K562 (cell line): ENCODE measurements at regions not wholly inside any gene's neighbourhood (a gene's known extent, or its start where the extent isn't known, plus 50 kb on each side); places are given as distances from the start of the nearest gene placed in this dataset.

Source experiments
- ATAC-seq: fragments of 200-7000 bp; cut with Tn5 transposase; 3 replicates; pipeline ENCODE4 v1.9.1; 2020; ENCODE audit warnings: moderate library complexity
- BruUV-seq: library from RNA; stranded (reverse); fragments of 400-500 nt; replicated peaks from 2 replicates; lab custom pipeline; 2021; lab: Mats Ljungman, UMichigan
- CTCF ChIA-PET: fragments of 300-600 bp; formaldehyde crosslinking; extraction: SDS; loops from one replicate; lab custom pipeline; 2021; ENCODE audit warnings: low intra/inter-chr PET ratio; lab: Yijun Ruan, JAX
- POLR2A ChIA-PET: fragments of 300-600, 350-650 bp; sonication (Branson Sonifier 250); formaldehyde crosslinking; extraction: SDS; loops from one replicate; lab custom pipeline; 2021; ENCODE audit warnings: antibody characterized with exemption, inconsistent platforms; lab: Yijun Ruan, JAX
- DNase-seq, 4 experiments: peaks; one replicate each; pipeline versions ENCODE4 v3.0.0 to v3.0.0-alpha.2; 2011 to 2018; ENCODE audit warnings: low spot score in 3 of 4, mixed read lengths in 3 of 4; ENCODE audit errors: extremely low read depth in 1 of 4
- FAIRE-seq: peaks from 2 replicates; lab custom pipeline; 2011; peaks lifted over from hg19 to GRCh38; lab: Jason Lieb, UNC
- H2AFZ ChIP-seq: 2 replicates; pipeline ENCODE4 v1.6.0; 2011; ENCODE audit warnings: low read depth, low read length, control low read depth, inconsistent platforms
- H3K27ac ChIP-seq: fragments of 200-600 bp; 3 replicates; pipeline ENCODE4 v1.8.0; 2011; ENCODE audit warnings: low read depth, mild to moderate bottlenecking, control low read depth, inconsistent platforms, low read length, moderate library complexity, mixed read lengths; ENCODE audit errors: extremely low read depth
- H3K27me3 ChIP-seq, 2 experiments: fragments of 300-600 bp in 1 of 2; 2 replicates in 1 of 2; 3 replicates in 1 of 2; pipeline versions ENCODE4 v1.6.0 to v1.8.0; 2011; ENCODE audit warnings: inconsistent platforms in 2 of 2, low read length in 2 of 2, mild to moderate bottlenecking in 1 of 2, mixed read lengths in 1 of 2, moderate library complexity in 1 of 2; ENCODE audit not compliant: control insufficient read depth in 2 of 2, insufficient read depth in 2 of 2
- H3K36me3 ChIP-seq: fragments of 300-600 bp; 3 replicates; pipeline ENCODE4 v1.8.0; 2011; ENCODE audit warnings: mild to moderate bottlenecking, low read length, inconsistent platforms; ENCODE audit not compliant: control insufficient read depth, insufficient read depth
- H3K4me1 ChIP-seq, 2 experiments: fragments of 200-600 bp in 1 of 2; replicated peaks in 1 of 2; 2 replicates in 1 of 2; 3 replicates in 1 of 2; pipeline versions ENCODE4 v1.5.1 to v1.8.0; 2011; ENCODE audit warnings: inconsistent platforms in 2 of 2, low read length in 2 of 2, mild to moderate bottlenecking in 1 of 2, mixed read lengths in 1 of 2, moderate library complexity in 1 of 2; ENCODE audit not compliant: control insufficient read depth in 2 of 2, insufficient read depth in 2 of 2
- H3K4me2 ChIP-seq: 2 replicates; pipeline ENCODE4 v1.6.1; 2011; ENCODE audit warnings: low read length, control low read depth, inconsistent platforms, mixed read lengths; ENCODE audit not compliant: insufficient read depth
- H3K4me3 ChIP-seq: fragments of 200-600 bp; sonication (generic), shearing (Covaris generic); 2 replicates; pipeline ENCODE4 v1.5.1; 2016; ENCODE audit warnings: control low read depth, inconsistent platforms
- H3K79me2 ChIP-seq: fragments of 200-600 bp; 3 replicates; pipeline ENCODE4 v1.8.0; 2011; ENCODE audit warnings: low read length, inconsistent platforms; ENCODE audit not compliant: control insufficient read depth, insufficient read depth
- H3K9ac ChIP-seq, 2 experiments: 2 replicates each; pipeline versions ENCODE4 v1.6.0 to v1.6.1; 2011; ENCODE audit warnings: low read depth in 2 of 2, low read length in 2 of 2, control low read depth in 1 of 2, inconsistent platforms in 1 of 2, mild to moderate bottlenecking in 1 of 2, mixed read lengths in 1 of 2; ENCODE audit not compliant: insufficient read depth in 1 of 2
- H3K9me1 ChIP-seq: one replicate; pipeline ENCODE4 v1.6.0; 2011; ENCODE audit warnings: inconsistent platforms, mild to moderate bottlenecking, low read length, moderate library complexity; ENCODE audit not compliant: control insufficient read depth, insufficient read depth
- H3K9me3 ChIP-seq: replicated peaks from 2 replicates; pipeline ENCODE4 v1.5.1; 2011; ENCODE audit warnings: low read depth, low read length, inconsistent platforms; ENCODE audit not compliant: control insufficient read depth, insufficient read depth
- H4K20me1 ChIP-seq: replicated peaks from 2 replicates; pipeline ENCODE4 v1.6.1; 2011; ENCODE audit warnings: low read length, inconsistent platforms, mixed read lengths; ENCODE audit not compliant: control insufficient read depth, insufficient read depth
- HNRNPL ChIP-seq: fragments of 200-400 bp; formaldehyde crosslinking; IDR thresholded peaks from 2 replicates; pipeline ENCODE4 v1.6.1; 2017; ENCODE audit warnings: low read depth, mild to moderate bottlenecking, low read length
- MGA ChIP-seq: fragments of 450-650 bp; IDR thresholded peaks from 2 replicates; pipeline ENCODE4 v1.6.1; 2016; ENCODE audit warnings: mild to moderate bottlenecking, moderate library complexity
- WGBS: fragments of 100-300 bp; shearing (Covaris generic); methylation state at CpG from one replicate; pipeline ENCODE4 v1.1.6; 2016; ENCODE audit warnings: low coverage, mixed read lengths; ENCODE audit not compliant: insufficient coverage; ENCODE audit errors: missing lambda C conversion rate; 5-methylcytosine and 5-hydroxymethylcytosine counted together
- in situ Hi-C: fragments of 300-500 bp; cut with MboI; formaldehyde crosslinking; loops from 4 replicates; pipeline ENCODE4 v1.15.0; 2018; ENCODE audit warnings: inconsistent platforms, mixed read lengths
- intact Hi-C: fragments of 100-400 bp; cut with micrococcal nuclease; formaldehyde crosslinking; loops from 2 replicates; pipeline ENCODE4 v1.14.2; 2022

GRCh38 chr4:125428832-125429231, 114.1 kb downstream of the FAT4 start:
- Histone ChIP-seq H3K79me2 (no peaks in the 10 kb centered on the region), H3K4me1 (no peaks in the 10 kb centered on the region), H4K20me1 (no peaks in the 10 kb centered on the region), H3K9ac (no peak overlapping the region), H3K9me3 (no peaks in the 10 kb centered on the region), H3K4me2 (no peak overlapping the region), H3K36me3 (no peaks in the 10 kb centered on the region)
- CTCF ChIA-PET, result no interaction called here
- intact Hi-C loops, result no loop called here
- no peak for DNase-seq
- no TSS peak for BruUV-seq
- TF ChIP-seq HNRNPL (no peak), MGA (no peak)
- TF ChIP-seq, all 486 proteins: peak for 0
- H3K4me3 ChIP-seq, result no peak overlapping the region
- FAIRE-seq (no peak), ATAC-seq (no peak)
- 0% methylated on average over 2 of the region's 2 CpGs for WGBS
- POLR2A ChIA-PET, result interaction anchor here (0.6 to 0.9 kb wide), 2 partner anchors 8 to 94 kb away, joined by 3 read pairs; no protein-coding TSS in a partner anchor
- in situ Hi-C loops, result no loop called here
- H2AFZ ChIP-seq, result no peak overlapping the region
- H3K27me3 ChIP-seq, result no peaks in the 10 kb centered on the region
- H3K9me1 ChIP-seq, result no peaks in the 10 kb centered on the region
- no peak overlapping the region for H3K27ac ChIP-seq
